NCI-H1930 (cell line): ENCODE measurements at regions not wholly inside any gene's neighbourhood (a gene's known extent, or its start where the extent isn't known, plus 50 kb on each side); places are given as distances from the start of the nearest gene placed in this dataset.
"Not testable (repeated sequence)": the region's sequence is repeated elsewhere in the genome, so short reads cannot be mapped to it uniquely, and the experiment has no call there.

Experiments used
- DNase-seq, 2 experiments: peaks; one replicate each; lab custom pipeline; 2025; lab: John Stamatoyannopoulos, UW

GRCh38 chrX:45986081-45986480 lies 559.1 kb downstream of the ZNF674 start:
- no peak for DNase-seq

- DNase-seq, result not testable (repeated sequence)
Observed at GRCh38 chrX:45982958-45983727, 562.1 kb downstream of the ZNF674 start.

GRCh38 chrX:45980726-45981125 lies 564.5 kb downstream of the ZNF674 start:
- no peak for DNase-seq

- no peak for DNase-seq
Observed at GRCh38 chrX:45975633-45976032, 569.6 kb downstream of the ZNF674 start.

- no peak for DNase-seq
Observed at GRCh38 chrX:45972636-45973035, 572.6 kb downstream of the ZNF674 start.

- DNase-seq, result no peak
Observed at GRCh38 chrX:45959567-45959966, 585.7 kb downstream of the ZNF674 start.

GRCh38 chrX:45956191-45956870 lies 588.9 kb downstream of the ZNF674 start:
- DNase-seq, result no peak

- DNase-seq, result no peak
Observed at GRCh38 chrX:45955661-45956060, 589.6 kb downstream of the ZNF674 start.

- DNase-seq, result no peak
Observed at GRCh38 chrX:45954026-45954425, 591.2 kb downstream of the ZNF674 start.

GRCh38 chrX:45952030-45952429 lies 593.2 kb downstream of the ZNF674 start:
- no peak for DNase-seq

GRCh38 chrX:45935408-45935807 lies 609.8 kb downstream of the ZNF674 start:
- no peak for DNase-seq

- DNase-seq, result no peak
Observed at GRCh38 chrX:45912316-45912715, 632.9 kb downstream of the ZNF674 start.

GRCh38 chrX:45907786-45908185 lies 637.4 kb downstream of the ZNF674 start:
- DNase-seq, result no peak

- no peak for DNase-seq
Observed at GRCh38 chrX:45903781-45904201, 641.4 kb downstream of the ZNF674 start.

- no peak for DNase-seq
Observed at GRCh38 chrX:45900766-45901615, 644.2 kb downstream of the ZNF674 start.

- DNase-seq, result no peak
Observed at GRCh38 chrX:45894864-45895645, 650.2 kb downstream of the ZNF674 start.

GRCh38 chrX:45889471-45889870 lies 655.8 kb downstream of the ZNF674 start:
- DNase-seq, result no peak

- no peak for DNase-seq
Observed at GRCh38 chrX:45888518-45888917, 656.7 kb downstream of the ZNF674 start.

- no peak for DNase-seq
Observed at GRCh38 chrX:45885931-45886330, 659.3 kb downstream of the ZNF674 start.

GRCh38 chrX:45879512-45879911 lies 665.7 kb downstream of the ZNF674 start:
- DNase-seq, result no peak

GRCh38 chrX:45876206-45876605 lies 669.0 kb downstream of the ZNF674 start:
- no peak for DNase-seq

- DNase-seq, result no peak
Observed at GRCh38 chrX:45873781-45874180, 671.4 kb downstream of the ZNF674 start.
